ENCODE measurements at regions not wholly inside any gene's neighbourhood (a gene's known extent, or its start where the extent isn't known, plus 50 kb on each side); places are given as distances from the start of the nearest gene placed in this dataset.

GRCh38 chr15:62878070-62878469, 164.5 kb upstream of the TPM1 start:
- DNase-seq: no peak

- no peak for DNase-seq
Measured at GRCh38 chr15:62879770-62880169, 162.8 kb upstream of the TPM1 start.

GRCh38 chr15:62880278-62880677, 162.3 kb upstream of the TPM1 start:
- DNase-seq: no peak

- DNase-seq: no peak
Measured at GRCh38 chr15:62881056-62881455, 161.5 kb upstream of the TPM1 start.

- DNase-seq: no peak
Measured at GRCh38 chr15:62883938-62884479, 158.5 kb upstream of the TPM1 start.

GRCh38 chr15:62886431-62887071, 156.0 kb upstream of the TPM1 start:
- DNase-seq: no peak

GRCh38 chr15:62887113-62887570, 155.4 kb upstream of the TPM1 start:
- no peak for DNase-seq

GRCh38 chr15:62888623-62889022, 153.9 kb upstream of the TPM1 start:
- no peak for DNase-seq

- no peak for DNase-seq
Measured at GRCh38 chr15:62889141-62889661, 153.3 kb upstream of the TPM1 start.

GRCh38 chr15:62889734-62890505, 152.6 kb upstream of the TPM1 start:
- DNase-seq: no peak

- DNase-seq: no peak
Measured at GRCh38 chr15:62894322-62895085, 148.0 kb upstream of the TPM1 start.

GRCh38 chr15:62895139-62895866, 147.2 kb upstream of the TPM1 start:
- DNase-seq: no peak

GRCh38 chr15:62895905-62896316, 146.6 kb upstream of the TPM1 start:
- no peak for DNase-seq

GRCh38 chr15:62896380-62896866, 146.1 kb upstream of the TPM1 start:
- no peak for DNase-seq

- DNase-seq: no peak
Measured at GRCh38 chr15:62896969-62897486, 145.5 kb upstream of the TPM1 start.

- DNase-seq: no peak
Measured at GRCh38 chr15:62897634-62898033, 144.9 kb upstream of the TPM1 start.

GRCh38 chr15:62899090-62899493, 143.5 kb upstream of the TPM1 start:
- DNase-seq: no peak

- DNase-seq: no peak
Measured at GRCh38 chr15:62900071-62900802, 142.3 kb upstream of the TPM1 start.

GRCh38 chr15:62901087-62901486, 141.5 kb upstream of the TPM1 start:
- DNase-seq: no peak

- no peak for DNase-seq
Measured at GRCh38 chr15:62901909-62902546, 140.5 kb upstream of the TPM1 start.

GRCh38 chr15:62902821-62903220, 139.7 kb upstream of the TPM1 start:
- DNase-seq: no peak
